ENCODE measurements at regions not wholly inside any gene's neighbourhood (a gene's known extent, or its start where the extent isn't known, plus 50 kb on each side); places are given as distances from the start of the nearest gene placed in this dataset.

GRCh38 chr17:71283486-71283885 is 837.3 kb upstream of the SOX9 start:
- Histone ChIP-seq H3K9me3 (ENCODE audit: low read depth, low read length, poor library complexity, severe bottlenecking) (no peaks in the 10 kb centered on the region), H3K27ac (ENCODE audit: low read depth, low read length, poor library complexity, severe bottlenecking) (no peak overlapping the region), H3K4me1 (ENCODE audit: insufficient read depth, low read length, poor library complexity, severe bottlenecking) (no peaks in the 10 kb centered on the region), H3K27me3 (replicated peaks; ENCODE audit: insufficient read depth, low read depth, low read length, poor library complexity) (no peaks in the 10 kb centered on the region), H3K36me3 (ENCODE audit: insufficient read depth, low read length, poor library complexity, severe bottlenecking) (no peaks in the 10 kb centered on the region), H3K4me3 (ENCODE audit: low read depth, low read length, poor library complexity, severe bottlenecking) (no peak overlapping the region)
- ChIA-PET POLR2A (ENCODE audit: low non-redundant PET) (no interaction called here), CTCF (no interaction called here)
- no peak for DNase-seq (ENCODE audit: low spot score)
- TF ChIP-seq EZH2 (IDR thresholded peaks at IDR 0.05; ENCODE audit: borderline replicate concordance, low read depth, low read length, poor library complexity, severe bottlenecking): no peak
- no peak for TF ChIP-seq CTCF (conservative IDR thresholded peaks at IDR 0.05; ENCODE audit: low read depth, low read length)
- no TSS peak for BruUV-seq (replicated peaks)
- intact Hi-C loops (cut with micrococcal nuclease; ENCODE audit: unreplicated experiment): no loop called here

- ChIA-PET CTCF (no interaction called here), POLR2A (ENCODE audit: low non-redundant PET) (no interaction called here)
- Histone ChIP-seq H3K4me3 (ENCODE audit: low read depth, low read length, poor library complexity, severe bottlenecking) (no peak overlapping the region), H3K9me3 (ENCODE audit: low read depth, low read length, poor library complexity, severe bottlenecking) (no peaks in the 10 kb centered on the region), H3K36me3 (ENCODE audit: insufficient read depth, low read length, poor library complexity, severe bottlenecking) (no peaks in the 10 kb centered on the region), H3K27ac (ENCODE audit: low read depth, low read length, poor library complexity, severe bottlenecking) (no peak overlapping the region), H3K4me1 (ENCODE audit: insufficient read depth, low read length, poor library complexity, severe bottlenecking) (no peaks in the 10 kb centered on the region), H3K27me3 (replicated peaks; ENCODE audit: insufficient read depth, low read depth, low read length, poor library complexity) (no peaks in the 10 kb centered on the region)
- intact Hi-C loops (cut with micrococcal nuclease; ENCODE audit: unreplicated experiment): no loop called here
- BruUV-seq (replicated peaks): no TSS peak
- DNase-seq (ENCODE audit: low spot score): no peak
- TF ChIP-seq EZH2 (IDR thresholded peaks at IDR 0.05; ENCODE audit: borderline replicate concordance, low read depth, low read length, poor library complexity, severe bottlenecking) (no peak), CTCF (conservative IDR thresholded peaks at IDR 0.05; ENCODE audit: low read depth, low read length) (no peak)
Observed at GRCh38 chr17:71284032-71284755, 836.6 kb upstream of the SOX9 start.

GRCh38 chr17:71286625-71287024 is 834.2 kb upstream of the SOX9 start:
- no peak for TF ChIP-seq CTCF (conservative IDR thresholded peaks at IDR 0.05; ENCODE audit: low read depth, low read length)
- TF ChIP-seq EZH2 (IDR thresholded peaks at IDR 0.05; ENCODE audit: borderline replicate concordance, low read depth, low read length, poor library complexity, severe bottlenecking): no peak
- H3K27me3 ChIP-seq (replicated peaks; ENCODE audit: insufficient read depth, low read depth, low read length, poor library complexity): no peaks in the 10 kb centered on the region
- H3K9me3 ChIP-seq (ENCODE audit: low read depth, low read length, poor library complexity, severe bottlenecking): no peaks in the 10 kb centered on the region
- no peaks in the 10 kb centered on the region for H3K4me1 ChIP-seq (ENCODE audit: insufficient read depth, low read length, poor library complexity, severe bottlenecking)
- CTCF ChIA-PET: no interaction called here
- no TSS peak for BruUV-seq (replicated peaks)
- H3K36me3 ChIP-seq (ENCODE audit: insufficient read depth, low read length, poor library complexity, severe bottlenecking): no peaks in the 10 kb centered on the region
- POLR2A ChIA-PET (ENCODE audit: low non-redundant PET): no interaction called here
- H3K27ac ChIP-seq (ENCODE audit: low read depth, low read length, poor library complexity, severe bottlenecking): no peak overlapping the region
- intact Hi-C loops (cut with micrococcal nuclease; ENCODE audit: unreplicated experiment): no loop called here
- DNase-seq (ENCODE audit: low spot score): no peak
- H3K4me3 ChIP-seq (ENCODE audit: low read depth, low read length, poor library complexity, severe bottlenecking): no peak overlapping the region
